H1 (cell line): ENCODE measurements at regions not wholly inside any gene's neighbourhood (a gene's known extent, or its start where the extent isn't known, plus 50 kb on each side); places are given as distances from the start of the nearest gene placed in this dataset.

Source experiments
- FOSL1 ChIP-seq: IDR thresholded peaks from 2 replicates; pipeline ENCODE4 v1.6.1; 2011; ENCODE audit warnings: mild to moderate bottlenecking, low read depth, low read length, moderate library complexity; ENCODE audit not compliant: insufficient read depth
- GTF2F1 ChIP-seq: IDR thresholded peaks from 2 replicates; pipeline ENCODE4 v1.6.1; 2012; ENCODE audit warnings: low read depth, low read length, improper control_type of control experiment, borderline replicate concordance
- POLR2AphosphoS5 ChIP-seq: IDR thresholded peaks from 2 replicates; pipeline ENCODE4 v1.6.1; 2011; ENCODE audit warnings: low read depth, low read length
- TCF12 ChIP-seq: IDR thresholded peaks from 2 replicates; pipeline ENCODE4 v1.6.1; 2011; ENCODE audit warnings: low read depth, mild to moderate bottlenecking, low read length
- USF2 ChIP-seq: IDR thresholded peaks from 2 replicates; pipeline ENCODE4 v1.6.1; 2011; ENCODE audit warnings: low read length, improper control_type of control experiment

DNA sequence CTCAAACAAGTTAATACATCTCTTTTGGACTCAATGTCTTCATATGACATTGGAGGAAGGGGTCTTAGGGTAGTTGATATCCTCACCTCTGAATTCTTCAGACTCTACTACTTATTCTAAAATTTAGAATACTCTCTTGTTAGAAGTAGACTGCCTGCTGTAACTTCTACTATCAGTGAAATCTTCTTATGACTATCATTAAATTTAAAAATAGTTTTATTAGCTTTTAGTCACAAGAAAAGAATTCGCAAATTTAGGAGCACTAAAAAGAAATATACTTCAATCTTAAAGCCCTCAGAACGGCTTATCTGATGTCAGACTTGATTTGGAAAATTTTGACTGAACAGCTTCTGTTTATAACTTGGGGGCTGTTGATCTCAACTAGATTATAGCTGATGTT lies 67.1 kb upstream of the TTC14 start (continued):
- TF ChIP-seq USF2 (no peak), FOSL1 (no peak), POLR2AphosphoS5 (no peak), TCF12 (no peak), GTF2F1 (no peak)
